Keratinocyte (primary cell): ENCODE measurements at regions not wholly inside any gene's neighbourhood (a gene's known extent, or its start where the extent isn't known, plus 50 kb on each side); places are given as distances from the start of the nearest gene placed in this dataset.

Experiments used
- EZH2 ChIP-seq: IDR thresholded peaks from one replicate; pipeline ENCODE4 v1.6.1; 2012; ENCODE audit warnings: inconsistent platforms, mild to moderate bottlenecking, low read length, moderate library complexity
- TF ChIP-seq, protein P1 (sequence below), 3 experiments: IDR thresholded peaks in 1 of 3; conservative IDR thresholded peaks in 1 of 3; optimal IDR thresholded peaks in 1 of 3; 2 replicates in 2 of 3; 3 replicates in 1 of 3; pipeline versions ENCODE3 to v1.5.1; 2011; ENCODE audit warnings: low read length in 3 of 3, mild to moderate bottlenecking in 3 of 3, moderate library complexity in 2 of 3, control low read depth in 1 of 3, inconsistent platforms in 1 of 3; ENCODE audit not compliant: insufficient read depth in 2 of 3; ENCODE audit errors: extremely low read depth in 1 of 3

- TF ChIP-seq, protein P1, sequence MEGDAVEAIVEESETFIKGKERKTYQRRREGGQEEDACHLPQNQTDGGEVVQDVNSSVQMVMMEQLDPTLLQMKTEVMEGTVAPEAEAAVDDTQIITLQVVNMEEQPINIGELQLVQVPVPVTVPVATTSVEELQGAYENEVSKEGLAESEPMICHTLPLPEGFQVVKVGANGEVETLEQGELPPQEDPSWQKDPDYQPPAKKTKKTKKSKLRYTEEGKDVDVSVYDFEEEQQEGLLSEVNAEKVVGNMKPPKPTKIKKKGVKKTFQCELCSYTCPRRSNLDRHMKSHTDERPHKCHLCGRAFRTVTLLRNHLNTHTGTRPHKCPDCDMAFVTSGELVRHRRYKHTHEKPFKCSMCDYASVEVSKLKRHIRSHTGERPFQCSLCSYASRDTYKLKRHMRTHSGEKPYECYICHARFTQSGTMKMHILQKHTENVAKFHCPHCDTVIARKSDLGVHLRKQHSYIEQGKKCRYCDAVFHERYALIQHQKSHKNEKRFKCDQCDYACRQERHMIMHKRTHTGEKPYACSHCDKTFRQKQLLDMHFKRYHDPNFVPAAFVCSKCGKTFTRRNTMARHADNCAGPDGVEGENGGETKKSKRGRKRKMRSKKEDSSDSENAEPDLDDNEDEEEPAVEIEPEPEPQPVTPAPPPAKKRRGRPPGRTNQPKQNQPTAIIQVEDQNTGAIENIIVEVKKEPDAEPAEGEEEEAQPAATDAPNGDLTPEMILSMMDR (optimal IDR thresholded peaks at IDR 0.05 in 1 of 3, IDR thresholded peaks at IDR 0.05 in 1 of 3, conservative IDR thresholded peaks at IDR 0.05 in 1 of 3; ENCODE audit: extremely low read depth in 1 of 3, insufficient read depth in 2 of 3, low read length in 3 of 3) = no peak
- no peak for TF ChIP-seq EZH2
Measured at GRCh38 chr20:11371831-11372230, 545.9 kb upstream of the BTBD3 start.
